Pancreas (tissue), 10 donors: ENCODE measurements at regions not wholly inside any gene's neighbourhood (a gene's known extent, or its start where the extent isn't known, plus 50 kb on each side); places are given as distances from the start of the nearest gene placed in this dataset.

Source experiments
- ATAC-seq, 4 donors: fragments of 200-7000 bp; cut with Tn5 transposase; one replicate each; pipeline versions ENCODE4 v1.8.0 to v1.9.1; 2020; ENCODE audit warnings: mild to moderate bottlenecking in 4 of 4, moderate library complexity in 4 of 4
- DNase-seq, 6 donors: peaks; one replicate each; pipeline ENCODE4 v3.0.0-alpha.2; 2020
- FAIRE-seq: peaks from 2 replicates; lab custom pipeline; 2012; peaks lifted over from hg19 to GRCh38; lab: Jason Lieb, UNC
- H3K27ac ChIP-seq, 4 donors: fragments of 200-600 bp; sonication (generic); 1 replicate in 3 of 4; 2 replicates in 1 of 4; pipeline versions ENCODE4 v1.5.0 to v1.8.0; 2020
- H3K27me3 ChIP-seq, 4 donors: fragments of 200-600 bp; one replicate each; pipeline ENCODE4 v1.8.0; 2021
- H3K36me3 ChIP-seq, 3 donors: fragments of 200-600 bp; sonication (generic) in 1 of 3; one replicate each; pipeline versions ENCODE4 v1.5.0 to v1.8.0; 2020 to 2021
- H3K4me1 ChIP-seq, 3 donors: fragments of 200-600 bp; one replicate each; pipeline ENCODE4 v1.8.0; 2021
- H3K4me3 ChIP-seq, 4 donors: fragments of 200-600 bp; sonication (generic) in 2 of 4; one replicate each; pipeline versions ENCODE4 v1.5.0 to v1.8.0; 2020 to 2021
- H3K9me3 ChIP-seq, 4 donors: fragments of 200-600 bp; one replicate each; pipeline ENCODE4 v1.8.0; 2021
- WGBS, 2 donors: extraction: QIAGEN DNeasy Blood & Tissue Kit; methylation state at CpG; one replicate each; pipeline ENCODE4 v1.1.7; 2013; 5-methylcytosine and 5-hydroxymethylcytosine counted together
- intact Hi-C, 3 donors: fragments of 100-400 bp; cut with DNase I; formaldehyde crosslinking; loops; one replicate each; pipeline versions ENCODE4 v1.11.1 to v1.14.2; 2022
- TF ChIP-seq, protein P1 (sequence below), 4 donors: fragments of 200-600 bp; sonication (generic) in 3 of 4; IDR thresholded peaks; one replicate each; pipeline versions ENCODE4 v1.5.0 to v1.8.0; 2021; ENCODE audit warnings: antibody characterized with exemption in 4 of 4
- donor health status: healthy with polysubstance abuse.
- donor health status: DM: no; HTN: no; CAD: no; lungs with moderate emphysema.
- donor health status: DM: no; HTN: no; CAD: no.
- donor health status: control.
- donor health status: control.
- donor health status: Bipolar disorder and iron deficiency.
- donor health status: DM: yes; HTN: yes; CAD: no.
- donor health status: DM: no; HTN: no; CAD: no.
- donor health status: DM: no; HTN: no; CAD: no.
- donor health status: DM: yes; HTN: yes; CAD: no.

DNA sequence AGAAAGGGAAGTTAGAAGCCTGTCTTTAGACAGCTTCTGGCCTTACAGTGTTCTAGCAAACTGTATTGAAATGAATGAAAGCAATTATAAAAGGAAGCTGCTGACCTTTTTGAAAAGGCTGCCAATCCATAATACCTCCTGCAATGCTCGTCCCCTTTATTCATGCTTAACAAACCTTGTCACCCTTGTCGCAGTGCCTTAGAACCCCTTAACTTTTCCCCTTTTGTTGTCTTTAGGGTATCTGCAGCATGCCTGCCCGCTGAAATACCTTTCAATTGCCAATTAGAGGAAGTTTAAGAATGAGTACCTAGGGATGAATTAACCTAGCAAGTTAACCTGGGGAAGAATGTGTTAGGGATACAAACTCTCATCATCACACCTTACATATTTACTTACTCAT, 731.2 kb downstream of the RERGL start:
- TF ChIP-seq, protein P1, sequence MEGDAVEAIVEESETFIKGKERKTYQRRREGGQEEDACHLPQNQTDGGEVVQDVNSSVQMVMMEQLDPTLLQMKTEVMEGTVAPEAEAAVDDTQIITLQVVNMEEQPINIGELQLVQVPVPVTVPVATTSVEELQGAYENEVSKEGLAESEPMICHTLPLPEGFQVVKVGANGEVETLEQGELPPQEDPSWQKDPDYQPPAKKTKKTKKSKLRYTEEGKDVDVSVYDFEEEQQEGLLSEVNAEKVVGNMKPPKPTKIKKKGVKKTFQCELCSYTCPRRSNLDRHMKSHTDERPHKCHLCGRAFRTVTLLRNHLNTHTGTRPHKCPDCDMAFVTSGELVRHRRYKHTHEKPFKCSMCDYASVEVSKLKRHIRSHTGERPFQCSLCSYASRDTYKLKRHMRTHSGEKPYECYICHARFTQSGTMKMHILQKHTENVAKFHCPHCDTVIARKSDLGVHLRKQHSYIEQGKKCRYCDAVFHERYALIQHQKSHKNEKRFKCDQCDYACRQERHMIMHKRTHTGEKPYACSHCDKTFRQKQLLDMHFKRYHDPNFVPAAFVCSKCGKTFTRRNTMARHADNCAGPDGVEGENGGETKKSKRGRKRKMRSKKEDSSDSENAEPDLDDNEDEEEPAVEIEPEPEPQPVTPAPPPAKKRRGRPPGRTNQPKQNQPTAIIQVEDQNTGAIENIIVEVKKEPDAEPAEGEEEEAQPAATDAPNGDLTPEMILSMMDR (IDR thresholded peaks at IDR 0.05): no peak
- ATAC-seq (no peak), DNase-seq (no peak), FAIRE-seq (no peak)
- no peaks in the 10 kb centered on the region for H3K9me3 ChIP-seq
- no peak overlapping the region for H3K4me3 ChIP-seq
- intact Hi-C loops: no loop called here
- H3K27ac ChIP-seq: no peak overlapping the region
- no peaks in the 10 kb centered on the region for H3K27me3 ChIP-seq
- WGBS, 2 donors: 25 to 31% methylated on average over 3 of the region's 3 CpGs
- H3K36me3 ChIP-seq: no peaks in the 10 kb centered on the region
- no peaks in the 10 kb centered on the region for H3K4me1 ChIP-seq

DNA sequence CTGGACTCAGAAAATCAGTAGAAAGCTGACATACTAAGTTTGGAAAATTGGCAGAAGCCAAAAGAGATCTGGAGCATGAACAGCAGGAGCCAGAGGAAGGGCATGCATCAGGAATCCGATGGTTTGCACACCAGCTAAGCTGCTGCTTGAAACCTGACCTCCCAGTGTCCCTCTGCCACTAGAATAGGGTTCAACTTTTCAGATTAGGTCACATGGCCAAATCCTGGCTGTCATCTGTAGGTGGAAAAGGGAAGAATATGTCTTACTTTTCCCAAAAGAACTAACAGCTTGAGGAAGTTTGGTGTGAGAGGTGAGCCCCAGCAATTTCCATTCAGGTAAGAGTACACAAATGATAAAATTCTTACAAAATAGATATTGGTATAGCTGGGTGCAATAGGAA, 732.6 kb downstream of the RERGL start:
- WGBS, 2 donors: 11 to 19% methylated on average over 1 of the region's 1 CpG

DNA sequence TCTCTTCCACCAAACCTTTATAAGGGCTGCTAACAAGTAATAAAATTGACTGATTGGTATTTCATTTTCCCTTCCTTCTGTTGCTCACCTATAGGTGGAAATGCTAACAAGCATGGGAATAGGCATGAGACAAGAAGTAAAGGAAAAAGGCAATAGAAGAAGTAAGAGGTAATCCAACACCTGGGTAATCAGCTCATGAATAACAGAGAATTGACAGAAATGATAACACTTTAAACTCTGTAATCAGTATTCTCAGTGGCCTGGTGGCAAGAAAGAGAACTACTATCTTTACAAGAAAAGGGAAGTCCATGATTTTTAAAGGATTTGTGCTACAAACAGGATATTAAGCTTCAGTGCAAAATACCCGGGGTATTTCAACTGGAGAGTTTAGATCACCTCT, 737.8 kb downstream of the RERGL start:
- FAIRE-seq (no peak), DNase-seq (no peak), ATAC-seq (no peak)
- H3K4me3 ChIP-seq: no peak overlapping the region
- intact Hi-C loops: no loop called here
- H3K9me3 ChIP-seq: no peaks in the 10 kb centered on the region
- no peak overlapping the region for H3K27ac ChIP-seq
- no peaks in the 10 kb centered on the region for H3K4me1 ChIP-seq
- H3K36me3 ChIP-seq: no peaks in the 10 kb centered on the region
- TF ChIP-seq, protein P1 (IDR thresholded peaks at IDR 0.05): no peak
- H3K27me3 ChIP-seq: no peaks in the 10 kb centered on the region
- WGBS, 2 donors: 43 to 56% methylated on average over 1 of the region's 1 CpG

More for the DNA sequence above, 732.6 kb downstream of the RERGL start:
- TF ChIP-seq, protein P1 (IDR thresholded peaks at IDR 0.05): no peak
- intact Hi-C loops: no loop called here
- Histone ChIP-seq H3K4me1 (no peaks in the 10 kb centered on the region), H3K27ac (no peak overlapping the region), H3K27me3 (no peaks in the 10 kb centered on the region), H3K4me3 (no peak overlapping the region), H3K36me3 (no peaks in the 10 kb centered on the region), H3K9me3 (no peaks in the 10 kb centered on the region)
- ATAC-seq (no peak), DNase-seq (no peak), FAIRE-seq (no peak)

DNA sequence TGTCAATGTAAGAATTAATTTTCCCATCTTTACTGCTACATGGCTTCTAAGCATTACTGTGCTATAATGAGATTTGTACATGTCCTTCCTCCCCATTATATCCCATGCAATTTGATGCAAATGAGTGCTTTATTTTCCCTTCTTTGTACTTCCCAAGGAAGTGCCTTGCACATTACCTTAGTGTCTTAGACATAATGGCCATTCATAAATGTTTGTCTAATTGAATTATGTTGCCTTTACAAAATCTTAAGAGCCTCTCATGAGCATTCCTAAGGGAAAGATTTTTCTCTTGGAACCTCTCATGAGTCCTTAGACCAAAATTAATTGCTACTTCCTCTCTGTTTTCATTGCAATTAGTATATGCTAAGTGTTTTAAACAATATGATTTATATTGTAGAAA, 741.7 kb downstream of the RERGL start:
- H3K27me3 ChIP-seq: no peaks in the 10 kb centered on the region
- DNase-seq: no peak

DNA sequence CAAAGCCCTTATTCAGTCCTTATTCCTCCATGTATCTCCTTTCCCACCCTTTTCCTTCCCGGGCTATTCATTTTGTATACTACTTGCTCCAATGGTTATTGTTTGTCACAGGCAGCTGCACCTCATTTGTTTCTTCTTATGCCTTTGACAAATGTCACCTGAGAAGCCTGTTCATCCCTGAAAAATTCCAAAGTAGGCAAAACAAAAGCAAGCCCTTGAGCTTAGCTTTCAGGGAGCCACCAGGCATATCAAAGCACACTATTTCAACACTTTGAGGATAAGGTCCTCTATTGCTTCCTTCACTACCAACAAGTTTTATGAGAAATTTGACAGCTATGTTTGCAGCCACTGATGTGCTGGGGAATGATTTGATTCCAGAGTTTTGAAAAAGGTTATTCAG, 738.7 kb upstream of the LMO3 start:
- no peak for DNase-seq
- H3K27ac ChIP-seq: no peak overlapping the region
- intact Hi-C loops: no loop called here
- H3K4me3 ChIP-seq: no peak overlapping the region
- H3K4me1 ChIP-seq: no peaks in the 10 kb centered on the region
- FAIRE-seq: no peak
- TF ChIP-seq, protein P1 (IDR thresholded peaks at IDR 0.05): no peak
- no peak for ATAC-seq
- no peaks in the 10 kb centered on the region for H3K36me3 ChIP-seq
- no peaks in the 10 kb centered on the region for H3K27me3 ChIP-seq
- WGBS, 2 donors: 57 to 65% methylated on average over 1 of the region's 1 CpG
- H3K9me3 ChIP-seq: no peaks in the 10 kb centered on the region

More for the DNA sequence above, 741.7 kb downstream of the RERGL start:
- FAIRE-seq (no peak), ATAC-seq (no peak)
- no peaks in the 10 kb centered on the region for H3K36me3 ChIP-seq
- intact Hi-C loops: no loop called here
- no peak overlapping the region for H3K4me3 ChIP-seq
- no peak overlapping the region for H3K27ac ChIP-seq
- TF ChIP-seq, protein P1 (IDR thresholded peaks at IDR 0.05): no peak
- no peaks in the 10 kb centered on the region for H3K4me1 ChIP-seq
- no peaks in the 10 kb centered on the region for H3K9me3 ChIP-seq
